Embryonic facial prominence (tissue), 1 donor: ENCODE measurements at regions not wholly inside any gene's neighbourhood (a gene's known extent, or its start where the extent isn't known, plus 50 kb on each side); places are given as distances from the start of the nearest gene placed in this dataset.
"Not testable (repeated sequence)": the region's sequence is repeated elsewhere in the genome, so short reads cannot be mapped to it uniquely, and the experiment has no call there.

Experiments
- DNase-seq: peaks from one replicate; pipeline ENCODE4 v3.0.0-alpha.2; 2016; ENCODE audit errors: extremely low spot score

- DNase-seq, result no peak
Observed at GRCh38 chr12:69130064-69130463, 109.3 kb upstream of the CPSF6 start.

- no peak for DNase-seq
Observed at GRCh38 chr12:69131077-69131476, 108.3 kb upstream of the CPSF6 start.

DNA sequence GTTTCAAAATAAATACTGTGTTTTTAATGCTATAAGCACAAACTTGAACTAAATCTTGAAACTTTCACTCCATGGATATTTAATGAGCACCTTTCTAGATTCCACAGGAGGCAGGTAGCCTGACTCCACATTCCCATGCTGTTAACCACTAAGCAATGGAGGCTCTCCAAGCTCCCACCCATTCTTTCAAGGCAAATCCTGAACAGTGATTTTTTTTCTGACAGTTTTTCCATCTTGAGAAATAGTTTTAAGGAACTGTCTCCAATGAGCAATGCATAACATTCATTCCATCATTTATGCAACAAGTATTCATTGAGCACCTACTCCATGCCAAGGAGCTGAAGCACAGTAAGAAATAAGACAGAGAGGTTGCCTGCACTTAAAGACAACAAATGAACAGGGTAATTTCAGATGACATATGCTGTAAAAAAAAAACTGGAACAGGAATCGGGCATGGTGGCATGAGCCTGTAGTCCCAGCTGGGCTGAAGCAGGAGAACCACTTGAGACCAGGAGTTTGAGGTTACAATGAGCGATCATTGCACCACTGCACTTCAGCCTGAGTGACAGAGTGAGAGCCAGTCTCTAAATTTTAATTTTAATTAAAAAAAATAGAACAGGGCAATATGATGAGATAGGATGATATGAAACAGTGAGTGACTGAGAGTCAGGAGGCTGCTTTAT lies 102.3 kb upstream of the CPSF6 start:
- no peak for DNase-seq

DNA sequence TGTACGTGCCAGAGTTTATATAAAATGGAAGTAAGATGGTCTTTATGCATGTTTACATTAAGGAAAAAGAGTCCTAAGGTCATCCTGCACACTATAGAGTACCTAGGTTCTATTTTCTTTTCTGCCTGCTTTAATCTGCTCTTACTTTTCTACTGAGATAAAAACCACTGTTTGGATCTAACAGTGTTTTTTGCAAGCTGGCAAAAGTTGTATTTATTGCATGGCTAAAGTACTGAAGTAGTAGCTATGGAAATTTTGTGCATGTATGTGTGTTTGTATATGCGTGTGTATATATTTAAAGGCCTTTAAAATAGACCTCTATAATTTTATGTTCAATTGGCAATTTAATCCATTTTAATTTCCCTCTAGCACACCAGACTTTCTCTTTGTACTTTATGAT lies 98.3 kb upstream of the CPSF6 start:
- no peak for DNase-seq

- DNase-seq, result no peak
Observed at GRCh38 chr12:69149270-69149669, 90.1 kb upstream of the CPSF6 start.

DNA sequence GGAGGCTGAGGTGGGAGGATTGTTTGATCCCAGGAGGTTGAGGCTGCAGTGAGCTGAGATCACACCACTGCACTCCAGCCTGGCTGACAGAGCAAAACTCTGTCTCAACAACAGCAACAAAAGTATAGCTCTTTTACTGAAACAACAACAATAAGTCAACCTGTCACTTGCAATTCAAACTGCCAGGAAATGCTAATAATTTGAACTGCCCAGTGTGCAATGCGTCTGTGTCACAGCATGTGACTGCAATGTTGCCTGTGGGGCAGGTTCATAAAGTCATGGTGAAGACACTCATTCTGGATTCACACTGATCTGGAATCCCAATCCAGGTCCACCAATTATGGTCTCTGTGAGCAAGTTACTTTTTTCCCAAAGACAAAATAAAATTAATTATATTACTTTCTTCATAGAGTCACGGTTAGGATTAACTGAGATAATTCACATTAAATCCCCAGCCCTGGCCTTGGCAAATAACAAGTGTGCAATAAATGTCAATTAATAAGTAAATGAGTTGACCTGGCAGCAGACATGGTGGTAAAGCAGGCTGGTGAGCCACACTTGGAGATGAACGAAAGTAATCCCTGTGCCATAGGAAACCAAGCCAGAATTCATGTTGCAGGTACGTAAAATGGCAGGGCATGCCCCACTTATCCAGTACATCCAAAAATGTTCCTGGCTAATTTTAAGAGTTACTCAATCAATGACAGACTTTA lies 89.1 kb upstream of the CPSF6 start:
- DNase-seq, result no peak

DNA sequence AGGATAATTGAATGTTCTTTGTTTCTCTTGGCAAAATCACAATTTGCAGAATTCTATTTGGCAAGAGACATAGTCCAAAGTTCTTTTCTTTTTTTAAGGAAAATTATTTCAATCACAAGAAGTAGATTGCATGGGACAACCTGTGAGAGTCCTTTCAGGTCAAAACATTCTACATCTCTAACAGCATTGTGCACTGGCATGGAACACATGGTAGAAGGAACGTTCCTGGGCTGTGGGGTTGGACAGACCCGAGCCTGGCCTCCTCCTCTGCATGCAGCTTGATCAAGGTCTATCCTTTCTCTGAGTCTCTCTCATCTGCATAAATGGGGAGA lies 88.6 kb upstream of the CPSF6 start:
- no peak for DNase-seq

DNA sequence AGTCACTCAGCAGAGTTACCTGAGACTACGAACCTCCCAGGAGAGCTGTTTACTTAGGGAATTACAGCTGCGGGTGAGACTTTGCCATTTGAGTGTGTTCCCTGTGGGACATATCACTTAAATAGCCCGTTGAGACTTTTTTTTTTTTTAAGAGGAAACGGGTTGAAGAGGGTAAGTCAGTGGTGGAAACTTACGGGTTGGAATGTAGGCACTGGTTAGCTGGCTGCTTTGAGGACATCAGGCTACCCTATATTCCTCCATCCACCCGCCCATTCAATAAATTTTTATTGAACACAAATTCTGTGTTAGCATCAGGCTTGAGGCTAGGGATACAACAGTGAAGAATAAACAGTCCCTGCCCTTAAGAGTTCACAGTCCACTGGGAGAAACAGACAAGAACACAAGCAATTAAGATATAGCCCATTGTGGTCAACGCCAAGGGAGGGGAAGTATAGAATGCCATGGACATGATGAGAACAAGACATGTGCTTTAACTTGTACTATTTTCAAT lies 88.1 kb upstream of the CPSF6 start:
- DNase-seq, result no peak

DNA sequence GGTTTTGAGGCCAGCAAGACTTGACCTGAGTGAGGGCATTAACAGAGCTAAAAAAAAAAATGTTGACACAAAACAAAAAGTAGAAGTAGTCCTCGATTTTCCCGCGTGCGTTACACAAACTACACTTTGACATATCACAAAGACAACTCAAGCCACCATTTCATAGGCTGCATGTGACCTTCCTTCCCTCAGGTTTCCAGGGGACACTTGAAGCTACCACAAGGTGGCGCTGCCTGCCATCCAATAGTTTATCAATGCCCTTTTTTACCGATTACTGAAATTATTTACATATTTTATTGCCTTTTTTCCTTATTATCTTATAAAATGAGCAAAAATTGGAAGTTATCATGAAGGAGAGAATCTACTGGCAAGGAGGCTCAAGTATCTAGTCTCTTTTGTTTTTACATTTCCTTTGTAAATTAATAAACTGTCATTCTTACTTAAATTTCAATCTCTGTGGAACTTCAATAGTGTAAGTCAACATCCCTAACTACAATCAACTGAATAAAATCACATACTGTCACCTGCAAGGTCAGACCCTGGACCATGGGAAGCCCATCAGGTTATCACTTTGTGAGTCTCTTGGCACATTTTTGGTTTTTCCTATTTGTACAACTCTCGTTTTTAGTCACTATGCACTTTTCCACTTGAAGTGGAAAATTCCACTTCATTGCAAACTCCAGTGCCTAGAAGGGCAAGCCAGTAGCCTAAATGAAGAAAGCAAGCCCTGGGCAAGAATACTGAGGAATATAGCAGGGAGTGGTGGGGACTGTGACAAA lies 84.6 kb upstream of the CPSF6 start:
- no peak for DNase-seq

- peak; percentile 23 for DNase-seq
Observed at GRCh38 chr12:69157023-69157655, 82.2 kb upstream of the CPSF6 start.

GRCh38 chr12:69161829-69162228 lies 77.5 kb upstream of the CPSF6 start:
- no peak for DNase-seq

DNA sequence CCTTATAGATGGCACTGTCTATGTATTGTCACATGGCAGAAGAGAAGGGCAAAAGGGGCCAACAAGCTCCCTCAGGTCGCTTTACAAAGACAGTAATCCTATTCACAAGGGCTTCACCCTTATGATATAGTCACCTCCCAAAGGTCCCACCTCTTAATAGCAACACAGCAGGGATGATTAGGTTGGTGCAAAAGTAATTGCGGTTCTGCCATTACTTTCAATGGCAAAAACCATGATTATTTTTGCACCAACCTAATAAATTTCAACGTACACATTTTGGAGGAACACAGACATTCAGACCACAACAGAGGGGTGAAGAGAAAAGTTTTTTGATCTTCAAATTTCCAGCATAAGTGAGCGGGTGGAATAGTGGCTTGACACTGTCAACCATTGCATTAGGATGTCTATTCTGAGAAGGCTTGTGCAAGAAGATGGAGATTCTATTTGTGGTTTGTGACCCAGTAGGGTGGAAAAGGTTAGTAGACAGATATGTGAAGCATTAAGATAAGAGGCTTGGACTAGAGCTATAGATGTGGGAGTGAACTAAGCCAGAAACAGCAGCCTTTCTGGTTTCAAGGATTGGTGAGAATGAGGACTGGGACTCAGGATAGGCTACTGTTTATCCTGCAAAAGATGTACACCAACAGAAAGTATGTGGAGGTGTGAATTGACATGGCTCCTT lies 75.5 kb upstream of the CPSF6 start:
- no peak for DNase-seq

DNA sequence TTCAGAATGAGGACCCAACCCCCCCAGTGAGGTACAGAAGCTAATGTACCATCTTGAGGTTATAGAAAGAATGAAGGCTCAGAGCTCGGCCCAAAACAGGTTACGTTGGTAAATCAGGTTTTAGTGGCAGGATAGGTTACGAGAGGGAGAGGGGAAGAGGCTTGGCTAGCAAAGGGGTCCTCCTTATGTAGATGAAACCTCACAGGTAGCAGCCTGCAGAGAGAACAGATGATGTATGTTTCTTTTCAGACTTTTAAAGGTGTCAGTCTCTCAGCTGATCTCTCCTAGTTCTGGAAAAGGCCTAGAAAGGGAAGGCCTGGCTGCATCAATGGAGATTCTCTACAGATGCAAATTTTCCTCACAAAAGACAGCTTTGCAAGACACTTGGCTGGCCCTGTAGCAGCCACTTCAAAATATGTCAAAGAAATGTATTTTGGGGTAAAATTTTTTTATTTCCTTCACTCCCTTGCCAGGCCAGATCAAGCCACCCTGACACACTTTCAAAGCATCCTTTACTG lies 71.7 kb upstream of the CPSF6 start:
- no peak for DNase-seq

DNA sequence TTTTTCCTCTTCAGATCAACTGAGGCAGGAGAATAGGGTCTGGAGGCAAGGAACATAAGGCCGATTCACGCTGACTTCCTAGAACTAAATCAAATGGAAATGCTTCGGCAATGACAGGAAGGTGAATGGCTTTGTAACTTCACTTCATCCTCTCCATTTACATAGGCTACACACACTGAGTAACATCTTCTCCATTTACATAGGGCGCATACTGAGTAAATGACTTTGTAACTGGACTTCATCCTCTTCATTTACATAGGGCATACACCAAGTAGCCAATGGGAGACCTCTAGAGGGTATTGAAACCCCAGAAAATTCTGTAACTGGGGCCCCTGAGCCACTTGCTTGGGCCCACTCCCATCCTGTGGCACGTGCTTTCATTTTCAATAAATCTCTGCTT lies 71.0 kb upstream of the CPSF6 start:
- no peak for DNase-seq

- DNase-seq, result no peak
Observed at GRCh38 chr12:69168828-69169227, 70.5 kb upstream of the CPSF6 start.

- DNase-seq, result no peak
Observed at GRCh38 chr12:69170293-69170692, 69.1 kb upstream of the CPSF6 start.

- DNase-seq, result no peak
Observed at GRCh38 chr12:69171881-69172280, 67.5 kb upstream of the CPSF6 start.

DNA sequence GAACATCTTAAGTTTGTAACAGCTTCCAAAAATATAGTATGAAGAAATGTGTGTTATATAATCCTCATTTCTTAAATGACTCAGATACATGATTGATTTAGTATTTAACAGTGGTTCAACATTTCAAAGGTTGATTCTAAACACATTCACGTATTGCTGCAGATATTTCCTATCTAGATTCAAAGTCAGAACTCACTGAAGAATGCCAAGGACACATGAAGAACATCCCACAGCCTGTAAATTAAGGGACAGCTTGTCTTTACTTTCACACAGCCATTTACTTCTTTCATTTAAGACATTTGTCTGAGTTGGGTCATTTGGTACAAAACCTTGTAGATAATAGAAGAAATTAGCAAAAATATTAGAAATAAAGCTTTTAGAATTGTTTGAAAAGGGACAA lies 66.9 kb upstream of the CPSF6 start:
- no peak for DNase-seq

DNA sequence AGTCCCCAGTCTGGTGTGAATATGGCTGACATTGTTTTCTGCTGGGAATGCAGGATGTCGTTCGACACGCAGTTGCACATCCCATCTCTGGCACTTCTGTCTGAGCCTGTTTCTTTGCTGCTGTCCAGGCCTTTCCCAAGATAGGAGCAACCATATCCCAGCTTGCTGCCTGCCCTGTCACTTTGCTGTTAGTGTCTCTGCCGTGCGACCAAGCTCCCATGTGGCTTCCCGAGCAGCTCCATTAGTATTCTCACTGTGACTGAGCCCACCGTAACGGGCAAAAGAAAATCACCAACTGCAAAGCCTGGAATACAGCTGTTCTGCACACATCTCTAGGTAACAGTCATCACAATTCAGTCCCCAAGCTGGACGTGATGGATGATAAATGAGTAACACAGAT lies 66.0 kb upstream of the CPSF6 start:
- DNase-seq, result no peak

DNA sequence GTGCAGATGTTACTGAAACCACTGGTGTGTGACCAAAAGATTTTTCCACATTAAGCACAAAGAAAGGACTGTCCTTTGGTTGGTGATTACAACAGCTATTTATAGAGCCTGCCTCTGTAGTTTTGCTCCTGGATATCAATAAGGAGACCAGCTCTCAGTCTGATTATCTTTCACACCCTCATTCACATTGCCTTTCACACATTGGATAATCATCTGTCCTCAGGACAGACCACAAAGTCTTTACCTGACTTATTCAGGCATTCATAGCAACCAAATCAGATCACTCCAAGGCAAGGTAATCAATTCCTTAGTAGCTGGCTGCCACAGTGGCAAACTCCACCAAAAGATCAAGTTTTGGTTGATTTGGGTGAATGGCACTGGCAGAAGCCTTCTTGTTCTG lies 59.6 kb upstream of the CPSF6 start:
- no peak for DNase-seq

- not testable (repeated sequence) for DNase-seq
Observed at GRCh38 chr12:69187572-69187971, 51.8 kb upstream of the CPSF6 start.
